Stomach smooth muscle (tissue), 2 donors: ENCODE measurements at regions not wholly inside any gene's neighbourhood (a gene's known extent, or its start where the extent isn't known, plus 50 kb on each side); places are given as distances from the start of the nearest gene placed in this dataset.

Source experiments
- H3K27ac ChIP-seq: one replicate; pipeline ENCODE4 v1.7.0; 2013; ENCODE audit warnings: mild to moderate bottlenecking, low read length, inconsistent platforms
- H3K27me3 ChIP-seq, 2 donors: one replicate each; pipeline ENCODE4 v1.7.0; 2013; ENCODE audit warnings: low read length in 2 of 2; ENCODE audit not compliant: insufficient read depth in 2 of 2, control insufficient read depth in 1 of 2
- H3K36me3 ChIP-seq, 2 donors: one replicate each; pipeline ENCODE4 v1.7.0; 2013; ENCODE audit warnings: low read length in 2 of 2; ENCODE audit not compliant: control insufficient read depth in 2 of 2, insufficient read depth in 2 of 2
- H3K4me1 ChIP-seq: one replicate; pipeline ENCODE4 v1.7.0; 2013; ENCODE audit warnings: low read length; ENCODE audit not compliant: control insufficient read depth, insufficient read depth
- H3K4me3 ChIP-seq, 2 donors: one replicate each; pipeline ENCODE4 v1.7.0; 2013; ENCODE audit warnings: low read length in 2 of 2
- H3K9ac ChIP-seq, 2 donors: one replicate each; pipeline ENCODE4 v1.7.0; 2013; ENCODE audit warnings: low read length in 2 of 2, mild to moderate bottlenecking in 1 of 2
- H3K9me3 ChIP-seq, 2 donors: one replicate each; pipeline ENCODE4 v1.7.0; 2013; ENCODE audit warnings: low read length in 2 of 2; ENCODE audit not compliant: control insufficient read depth in 2 of 2
- donor health status: healthy.
- donor health status: Pancreatic carcinoma.

- H3K27ac ChIP-seq, result no peak overlapping the region
- no peaks in the 10 kb centered on the region for H3K9me3 ChIP-seq
- no peak overlapping the region for H3K4me3 ChIP-seq
- no peaks in the 10 kb centered on the region for H3K4me1 ChIP-seq
- H3K27me3 ChIP-seq, result no peaks in the 10 kb centered on the region
- H3K9ac ChIP-seq, result no peak overlapping the region
- peaks cover 0 to 2% of the 10 kb centered on the region in 2 donors for H3K36me3 ChIP-seq
Measured at GRCh38 chr11:92787638-92788037, 181.8 kb upstream of the MTNR1B start.

- H3K4me1 ChIP-seq, result no peaks in the 10 kb centered on the region
- peaks cover 0 to 2% of the 10 kb centered on the region in 2 donors for H3K36me3 ChIP-seq
Measured at GRCh38 chr11:92789761-92790160, 179.7 kb upstream of the MTNR1B start.

DNA sequence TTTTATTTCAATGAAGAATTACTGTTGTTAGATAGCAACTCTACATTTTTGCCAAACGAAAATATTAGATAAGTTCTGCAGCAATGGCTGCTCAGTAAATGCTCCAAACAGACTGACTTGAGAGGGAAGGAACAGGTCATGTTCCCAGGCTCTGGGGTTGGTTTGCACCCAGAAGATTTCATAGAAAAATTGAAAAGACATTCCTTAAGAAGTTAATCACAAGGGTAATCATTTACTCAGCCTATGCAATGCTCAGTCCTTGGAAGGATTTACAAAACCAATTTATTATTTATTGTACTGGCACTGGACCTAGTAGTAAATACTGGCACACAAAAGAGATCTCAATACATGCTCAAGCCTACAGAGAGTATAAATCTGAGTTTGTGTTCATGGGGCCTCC, 179.1 kb upstream of the MTNR1B start:
- Histone ChIP-seq H3K27ac (no peak overlapping the region), H3K9ac (no peak overlapping the region), H3K9me3 (no peaks in the 10 kb centered on the region), H3K4me1 (no peaks in the 10 kb centered on the region), H3K4me3 (no peak overlapping the region), H3K27me3 (no peaks in the 10 kb centered on the region), H3K36me3 (peaks cover 0 to 2% of the 10 kb centered on the region in 2 donors)

More at GRCh38 chr11:92789761-92790160, 179.7 kb upstream of the MTNR1B start:
- Histone ChIP-seq H3K9me3 (no peaks in the 10 kb centered on the region), H3K27ac (no peak overlapping the region), H3K4me3 (no peak overlapping the region), H3K27me3 (no peaks in the 10 kb centered on the region), H3K9ac (no peak overlapping the region)

- Histone ChIP-seq H3K4me1 (no peaks in the 10 kb centered on the region), H3K27ac (no peak overlapping the region), H3K9me3 (no peaks in the 10 kb centered on the region), H3K27me3 (no peaks in the 10 kb centered on the region), H3K36me3 (peaks cover 0 to 2% of the 10 kb centered on the region in 2 donors), H3K9ac (no peak overlapping the region), H3K4me3 (no peak overlapping the region)
Measured at GRCh38 chr11:92790926-92791616, 178.4 kb upstream of the MTNR1B start.

- H3K36me3 ChIP-seq, result peaks cover 0 to 2% of the 10 kb centered on the region in 2 donors
- H3K9ac ChIP-seq, result no peak overlapping the region
- no peak overlapping the region for H3K27ac ChIP-seq
- H3K4me1 ChIP-seq, result no peaks in the 10 kb centered on the region
- H3K9me3 ChIP-seq, result no peaks in the 10 kb centered on the region
- H3K4me3 ChIP-seq, result no peak overlapping the region
- no peaks in the 10 kb centered on the region for H3K27me3 ChIP-seq
Measured at GRCh38 chr11:92791886-92792285, 177.6 kb upstream of the MTNR1B start.

- Histone ChIP-seq H3K27me3 (no peaks in the 10 kb centered on the region), H3K4me3 (no peak overlapping the region), H3K9ac (no peak overlapping the region), H3K9me3 (no peaks in the 10 kb centered on the region), H3K27ac (no peak overlapping the region), H3K36me3 (peaks cover 0 to 2% of the 10 kb centered on the region in 2 donors), H3K4me1 (no peaks in the 10 kb centered on the region)
Measured at GRCh38 chr11:92793189-92793588, 176.3 kb upstream of the MTNR1B start.

DNA sequence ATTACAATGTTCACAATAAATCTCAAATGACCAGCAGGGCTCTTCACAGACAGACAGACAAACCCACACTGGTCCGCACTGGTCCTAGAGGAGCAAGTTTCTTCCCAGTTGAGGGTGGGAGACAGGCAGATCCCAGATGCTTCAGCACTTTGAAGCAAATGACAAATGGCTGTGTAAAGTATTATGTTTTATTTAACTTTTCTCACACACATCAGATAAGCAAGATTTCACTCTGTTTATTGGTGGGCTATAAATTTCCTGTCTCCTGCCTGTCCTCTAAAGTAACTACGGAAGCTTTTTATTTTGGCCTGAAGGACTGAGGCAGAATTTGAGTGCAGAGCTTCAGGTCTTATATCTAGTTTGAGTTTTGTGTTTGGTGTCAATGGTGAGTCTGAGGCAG, 174.7 kb upstream of the MTNR1B start:
- Histone ChIP-seq H3K4me1 (no peaks in the 10 kb centered on the region), H3K27ac (no peak overlapping the region), H3K4me3 (no peak overlapping the region), H3K36me3 (peaks cover 0 to 2% of the 10 kb centered on the region in 2 donors), H3K9ac (no peak overlapping the region), H3K9me3 (no peaks in the 10 kb centered on the region), H3K27me3 (no peaks in the 10 kb centered on the region)

DNA sequence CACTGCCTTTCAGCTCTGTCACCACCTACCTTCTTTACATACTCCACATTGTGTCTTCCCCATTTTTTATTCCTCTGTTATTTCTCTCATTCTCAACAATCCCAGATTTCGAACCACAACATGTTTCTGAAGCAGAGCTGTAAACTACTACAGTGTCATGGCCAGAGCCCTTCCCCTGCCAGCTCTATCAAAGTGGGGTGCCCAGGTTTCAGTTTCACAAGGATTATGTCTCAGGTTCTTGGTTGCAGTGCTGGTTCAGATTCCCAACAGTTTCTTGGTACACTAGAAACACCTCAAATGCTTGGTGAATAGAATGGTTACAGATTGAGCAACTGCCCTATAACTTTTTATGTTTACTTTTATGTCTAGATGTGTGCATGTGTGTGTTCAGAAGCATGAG, 172.7 kb upstream of the MTNR1B start:
- no peaks in the 10 kb centered on the region for H3K9me3 ChIP-seq
- H3K36me3 ChIP-seq, result peaks cover 0 to 2% of the 10 kb centered on the region in 2 donors
- no peak overlapping the region for H3K4me3 ChIP-seq
- no peak overlapping the region for H3K27ac ChIP-seq
- H3K4me1 ChIP-seq, result no peaks in the 10 kb centered on the region
- no peaks in the 10 kb centered on the region for H3K27me3 ChIP-seq
- no peak overlapping the region for H3K9ac ChIP-seq

DNA sequence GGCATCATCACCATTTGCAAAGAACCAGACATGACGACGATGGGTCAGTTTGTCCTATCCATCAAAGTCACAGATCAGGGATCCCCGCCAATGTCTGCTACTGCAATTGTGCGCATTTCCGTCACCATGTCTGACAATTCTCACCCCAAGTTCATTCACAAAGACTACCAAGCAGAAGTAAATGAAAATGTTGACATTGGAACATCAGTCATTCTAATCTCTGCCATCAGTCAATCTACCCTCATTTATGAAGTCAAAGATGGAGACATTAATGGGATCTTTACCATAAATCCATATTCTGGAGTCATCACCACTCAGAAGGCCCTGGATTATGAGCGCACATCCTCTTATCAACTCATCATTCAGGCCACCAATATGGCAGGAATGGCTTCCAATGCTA, 171.6 kb upstream of the MTNR1B start:
- Histone ChIP-seq H3K27ac (no peak overlapping the region), H3K9ac (no peak overlapping the region), H3K27me3 (no peaks in the 10 kb centered on the region), H3K9me3 (no peaks in the 10 kb centered on the region), H3K4me3 (no peak overlapping the region), H3K4me1 (no peaks in the 10 kb centered on the region), H3K36me3 (no peaks in the 10 kb centered on the region)

GRCh38 chr11:92801685-92802084, 167.8 kb upstream of the MTNR1B start:
- Histone ChIP-seq H3K36me3 (no peaks in the 10 kb centered on the region), H3K9ac (no peak overlapping the region), H3K27me3 (no peaks in the 10 kb centered on the region), H3K27ac (no peak overlapping the region), H3K9me3 (no peaks in the 10 kb centered on the region), H3K4me3 (no peak overlapping the region), H3K4me1 (no peaks in the 10 kb centered on the region)

- Histone ChIP-seq H3K9me3 (no peaks in the 10 kb centered on the region), H3K9ac (no peak overlapping the region), H3K4me3 (no peak overlapping the region), H3K27ac (no peak overlapping the region), H3K27me3 (no peaks in the 10 kb centered on the region), H3K4me1 (no peaks in the 10 kb centered on the region), H3K36me3 (no peaks in the 10 kb centered on the region)
Measured at GRCh38 chr11:92802644-92803043, 166.8 kb upstream of the MTNR1B start.
